Panc1 (cell line): ENCODE measurements at regions not wholly inside any gene's neighbourhood (a gene's known extent, or its start where the extent isn't known, plus 50 kb on each side); places are given as distances from the start of the nearest gene placed in this dataset.

Source experiments
- ATAC-seq: fragments of 200-7000 bp; cut with Tn5 transposase; 2 replicates; pipeline ENCODE4 v1.9.1; 2020; ENCODE audit warnings: mild to moderate bottlenecking, moderate library complexity
- BruUV-seq: library from RNA; stranded (reverse); fragments of 400-500 nt; replicated peaks from 2 replicates; lab custom pipeline; 2021; lab: Mats Ljungman, UMichigan
- CTCF ChIA-PET: fragments of 300-600 bp; sonication (Branson Sonifier 250); formaldehyde crosslinking; loops from one replicate; lab custom pipeline; 2022; ENCODE audit warnings: antibody characterized with exemption; lab: Charles Lee
- POLR2A ChIA-PET: fragments of 300-600 bp; sonication (Branson Sonifier 250); formaldehyde crosslinking; loops from one replicate; lab custom pipeline; 2022; ENCODE audit warnings: antibody characterized with exemption; lab: Charles Lee
- DNase-seq: peaks from one replicate; pipeline ENCODE4 v3.0.0-alpha.2; 2010; ENCODE audit warnings: low read depth, low spot score
- H3K27ac ChIP-seq: 2 replicates; pipeline ENCODE4 v1.5.1; 2011; ENCODE audit warnings: mild to moderate bottlenecking, low read length, inconsistent platforms
- H3K27me3 ChIP-seq: fragments of 200-500 bp; sonication (Bioruptor generic); 2 replicates; pipeline ENCODE4 v1.6.0; 2014; ENCODE audit warnings: low read length, inconsistent platforms; ENCODE audit not compliant: control insufficient read depth, insufficient read depth
- H3K36me3 ChIP-seq: fragments of 200-500 bp; sonication (Bioruptor generic); 2 replicates; pipeline ENCODE4 v1.5.1; 2014; ENCODE audit warnings: inconsistent platforms, mild to moderate bottlenecking, low read length, moderate library complexity; ENCODE audit not compliant: control insufficient read depth, insufficient read depth
- H3K4me1 ChIP-seq: 2 replicates; pipeline ENCODE4 v1.5.1; 2011; ENCODE audit warnings: inconsistent platforms, mild to moderate bottlenecking, low read length, moderate library complexity; ENCODE audit not compliant: control insufficient read depth, insufficient read depth
- H3K4me3 ChIP-seq, 2 experiments: 2 replicates each; pipeline ENCODE4 v1.5.1; 2011 to 2012; ENCODE audit warnings: low read depth in 2 of 2, low read length in 2 of 2, mild to moderate bottlenecking in 2 of 2, inconsistent platforms in 1 of 2, moderate library complexity in 1 of 2
- H3K9me3 ChIP-seq: fragments of 200-500 bp; sonication (Bioruptor generic); 2 replicates; pipeline ENCODE4 v1.5.1; 2014; ENCODE audit warnings: low read depth, mild to moderate bottlenecking, inconsistent platforms, low read length, moderate library complexity; ENCODE audit not compliant: control insufficient read depth, insufficient read depth
- CTCF ChIP-seq: fragments of 450-650 bp; IDR thresholded peaks from 2 replicates; pipeline ENCODE4 v1.5.1; 2017; ENCODE audit warnings: mild to moderate bottlenecking
- POLR2AphosphoS5 ChIP-seq: IDR thresholded peaks from 2 replicates; pipeline ENCODE4 v1.6.1; 2012; ENCODE audit warnings: mild to moderate bottlenecking, low read depth, low read length, moderate library complexity
- REST ChIP-seq, 2 experiments: IDR thresholded peaks; 2 replicates each; pipeline ENCODE4 v1.6.1; 2011 to 2012; ENCODE audit warnings: low read depth in 2 of 2, control low read depth in 1 of 2, low read length in 1 of 2, mild to moderate bottlenecking in 1 of 2, moderate library complexity in 1 of 2; ENCODE audit not compliant: insufficient read depth in 1 of 2
- SIN3A ChIP-seq: IDR thresholded peaks from 2 replicates; pipeline ENCODE4 v1.6.1; 2012; ENCODE audit warnings: low read depth, mild to moderate bottlenecking, low read length, moderate library complexity, borderline replicate concordance; ENCODE audit not compliant: insufficient read depth
- TCF7L2 ChIP-seq: IDR thresholded peaks from 2 replicates; pipeline ENCODE4 v1.6.1; 2011; ENCODE audit warnings: mild to moderate bottlenecking, low read depth, low read length, inconsistent platforms
- in situ Hi-C: cut with HindIII; loops from 2 replicates; pipeline ENCODE4 v1.10.0; 2016; ENCODE audit warnings: low sequenced_read_pairs, low pct_unique_long_range_greater_than_20kb
- intact Hi-C: fragments of 100-400 bp; cut with micrococcal nuclease; formaldehyde crosslinking; loops from one replicate; pipeline ENCODE4 v1.10.0; 2022; ENCODE audit not compliant: unreplicated experiment

GRCh38 chr4:184890499-184890898 lies 64.7 kb upstream of the ACSL1 start:
- BruUV-seq: no TSS peak
- ATAC-seq (no peak), DNase-seq (no peak)
- Histone ChIP-seq H3K4me3 (no peak overlapping the region), H3K27me3 (no peaks in the 10 kb centered on the region), H3K9me3 (no peaks in the 10 kb centered on the region), H3K27ac (no peak overlapping the region), H3K4me1 (no peaks in the 10 kb centered on the region), H3K36me3 (no peaks in the 10 kb centered on the region)
- in situ Hi-C loops: no loop called here
- ChIA-PET CTCF (no interaction called here), POLR2A (no interaction called here)
- no peak for TF ChIP-seq CTCF
- TF ChIP-seq REST (IDR thresholded peaks at IDR 0.05; ENCODE audit: insufficient read depth in 1 of 2, low read depth in 2 of 2, low read length in 1 of 2): no peak
- TF ChIP-seq SIN3A: no peak
- TF ChIP-seq POLR2AphosphoS5: no peak
- no peak for TF ChIP-seq TCF7L2
- intact Hi-C loops: no loop called here

- H3K27ac ChIP-seq: no peak overlapping the region
- ChIA-PET CTCF (no interaction called here), POLR2A (no interaction called here)
- no peak for ATAC-seq
- H3K36me3 ChIP-seq: no peaks in the 10 kb centered on the region
- in situ Hi-C loops: no loop called here
- H3K4me1 ChIP-seq: no peaks in the 10 kb centered on the region
- no peaks in the 10 kb centered on the region for H3K27me3 ChIP-seq
- no TSS peak for BruUV-seq
- no peak for DNase-seq
- no peak overlapping the region for H3K4me3 ChIP-seq
- TF ChIP-seq SIN3A (no peak), TCF7L2 (no peak), CTCF (no peak), POLR2AphosphoS5 (no peak), REST (IDR thresholded peaks at IDR 0.05; ENCODE audit: insufficient read depth in 1 of 2, low read depth in 2 of 2, low read length in 1 of 2) (no peak)
- H3K9me3 ChIP-seq: no peaks in the 10 kb centered on the region
- intact Hi-C loops: no loop called here
Observed at GRCh38 chr4:184891816-184892397, 66.1 kb upstream of the ACSL1 start.
